Spleen (tissue), 11 donors: ENCODE measurements at regions not wholly inside any gene's neighbourhood (a gene's known extent, or its start where the extent isn't known, plus 50 kb on each side); places are given as distances from the start of the nearest gene placed in this dataset.
"Not testable (repeated sequence)": the region's sequence is repeated elsewhere in the genome, so short reads cannot be mapped to it uniquely, and the experiment has no call there.

ENCODE experiments used
- DNase-seq: peaks from one replicate; pipeline ENCODE4 v3.0.0-alpha.2; 2020
- H3K27ac ChIP-seq, 8 donors: fragments of 200-600 bp; sonication (generic) in 7 of 8; 1 replicate in 4 of 8; 2 replicates in 4 of 8; pipeline versions ENCODE4 v1.5.0 to v1.8.0; 2016 to 2021; ENCODE audit warnings: inconsistent platforms in 4 of 8, mild to moderate bottlenecking in 4 of 8, moderate library complexity in 1 of 8
- H3K27me3 ChIP-seq, 7 donors: fragments of 200-600 bp; sonication (generic) in 6 of 7; replicated peaks in 1 of 7; 1 replicate in 4 of 7; 2 replicates in 3 of 7; pipeline versions ENCODE4 v1.5.0 to v1.8.0; 2016 to 2021; ENCODE audit warnings: inconsistent platforms in 3 of 7, mild to moderate bottlenecking in 1 of 7
- H3K36me3 ChIP-seq, 6 donors: fragments of 200-600 bp; sonication (generic) in 5 of 6; 1 replicate in 4 of 6; 2 replicates in 2 of 6; pipeline versions ENCODE4 v1.5.0 to v1.8.0; 2016 to 2021; ENCODE audit warnings: inconsistent platforms in 2 of 6
- H3K4me1 ChIP-seq, 6 donors: fragments of 200-600 bp; sonication (generic) in 5 of 6; 1 replicate in 3 of 6; 2 replicates in 3 of 6; pipeline versions ENCODE4 v1.5.0 to v1.8.0; 2016 to 2021; ENCODE audit warnings: inconsistent platforms in 3 of 6
- H3K4me3 ChIP-seq, 8 donors: fragments of 200-600 bp; sonication (generic) in 7 of 8; 1 replicate in 4 of 8; 2 replicates in 4 of 8; pipeline versions ENCODE4 v1.5.0 to v1.8.0; 2016 to 2021; ENCODE audit warnings: inconsistent platforms in 4 of 8, mild to moderate bottlenecking in 4 of 8, moderate library complexity in 2 of 8
- H3K9me3 ChIP-seq, 8 donors: fragments of 200-600 bp; sonication (generic) in 7 of 8; 1 replicate in 4 of 8; 2 replicates in 4 of 8; pipeline versions ENCODE4 v1.5.0 to v1.8.0; 2016 to 2021; ENCODE audit warnings: inconsistent platforms in 4 of 8
- whole genome bisulfite sequencing, 5 donors: extraction: QIAGEN DNeasy Blood & Tissue Kit in 3 of 5; methylation state at CpG; one replicate each; pipeline versions ENCODE4 v1.1.5 to v1.1.7; 2013 to 2018; 5-methylcytosine and 5-hydroxymethylcytosine counted together
- intact Hi-C: fragments of 100-400 bp; cut with DNase I; formaldehyde crosslinking; loops from one replicate; pipeline ENCODE4 v1.15.0; 2023; ENCODE audit warnings: low total_unique reads
- donor health status: healthy with polysubstance abuse.
- donor health status: DM: no; HTN: no; CAD: no; lungs with moderate emphysema.
- donor health status: DM: no; HTN: no; CAD: no.
- donor health status: Bipolar disorder and iron deficiency.
- donor health status: healthy.
- donor health status: DM: no; HTN: no; CAD: no.
- donor health status: DM: yes; HTN: yes; CAD: no.

DNA sequence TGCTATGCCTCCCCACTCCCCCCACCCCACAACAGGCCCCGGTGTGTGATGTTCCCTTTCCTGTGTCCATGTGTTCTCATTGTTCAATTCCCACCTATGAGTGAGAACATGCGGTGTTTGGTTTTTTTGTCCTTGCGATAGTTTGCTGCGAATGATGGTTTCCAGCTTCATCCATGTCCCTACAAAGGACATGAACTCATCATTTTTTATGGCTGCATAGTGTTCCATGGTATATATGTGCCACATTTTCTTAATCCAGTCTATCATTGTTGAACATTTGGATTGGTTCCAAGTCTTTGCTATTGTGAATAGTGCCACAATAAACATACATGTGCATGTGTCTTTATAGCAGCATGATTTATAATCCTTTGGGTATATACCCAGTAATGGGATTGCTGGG lies 55.3 kb upstream of the GARIN1A start:
- not testable (repeated sequence) for H3K4me3 ChIP-seq, DNase-seq, H3K4me1 ChIP-seq, H3K27ac ChIP-seq, H3K9me3 ChIP-seq, H3K27me3 ChIP-seq
- peaks cover 0 to 92% (median 43%) of the 10 kb centered on the region in 6 donors for H3K36me3 ChIP-seq
- intact Hi-C loops = loop anchor here (10.0 kb wide), 1 partner anchor 268 kb away; no protein-coding TSS in a partner anchor
- 96 to 99% (median 97%) methylated on average over 4 of the region's 4 CpGs for WGBS, 5 donors
